Neural cell (in vitro differentiated cells): ENCODE measurements at regions not wholly inside any gene's neighbourhood (a gene's known extent, or its start where the extent isn't known, plus 50 kb on each side); places are given as distances from the start of the nearest gene placed in this dataset.

ENCODE experiments used
- H2AFZ ChIP-seq: fragments of 200-600, 300-800 bp; sonication (generic), shearing (Covaris generic); 2 replicates; pipeline ENCODE4 v1.6.0; 2014; ENCODE audit warnings: low read depth, mild to moderate bottlenecking, antibody characterized with exemption, low read length, moderate library complexity
- H3F3A ChIP-seq: fragments of 200-600 bp; shearing (Covaris generic); 2 replicates; pipeline ENCODE4 v1.6.1; 2016; ENCODE audit warnings: mild to moderate bottlenecking, moderate library complexity, mixed read lengths, antibody characterized with exemption, low read length; ENCODE audit not compliant: insufficient read depth, poor library complexity, severe bottlenecking
- H3K27ac ChIP-seq: fragments of 200-600, 300-800 bp; sonication (generic), shearing (Covaris generic); 2 replicates; pipeline ENCODE4 v1.5.1; 2014; ENCODE audit warnings: mild to moderate bottlenecking, low read length, moderate library complexity
- H3K27me3 ChIP-seq: fragments of 300-800, 200-600 bp; sonication (generic), shearing (Covaris generic); 2 replicates; pipeline ENCODE4 v1.6.0; 2014; ENCODE audit warnings: mild to moderate bottlenecking, low read depth, low read length, moderate library complexity; ENCODE audit not compliant: insufficient read depth
- H3K36me3 ChIP-seq: fragments of 300-800, 200-600 bp; sonication (generic), shearing (Covaris generic); 2 replicates; pipeline ENCODE4 v1.5.1; 2014; ENCODE audit warnings: mild to moderate bottlenecking, antibody characterized with exemption, low read length, moderate library complexity; ENCODE audit not compliant: insufficient read depth
- H3K4me2 ChIP-seq: fragments of 300-800, 200-600 bp; sonication (generic), shearing (Covaris generic); 2 replicates; pipeline ENCODE4 v1.6.0; 2014; ENCODE audit warnings: mild to moderate bottlenecking, low read length
- H3K4me3 ChIP-seq: fragments of 300-800, 200-600 bp; sonication (generic), shearing (Covaris generic); 2 replicates; pipeline ENCODE4 v1.5.1; 2014; ENCODE audit warnings: mild to moderate bottlenecking, low read length, moderate library complexity
- H3K79me2 ChIP-seq: fragments of 200-600 bp; shearing (Covaris generic); replicated peaks from 2 replicates; pipeline ENCODE4 v1.6.0; 2014; ENCODE audit warnings: mild to moderate bottlenecking, low read length, moderate library complexity; ENCODE audit not compliant: insufficient read depth
- H3K9ac ChIP-seq: fragments of 300-800, 200-600 bp; sonication (generic), shearing (Covaris generic); 2 replicates; pipeline ENCODE4 v1.6.1; 2016; ENCODE audit warnings: mild to moderate bottlenecking, low read length, mixed read lengths
- H3K9me2 ChIP-seq: fragments of 200-600 bp; shearing (Covaris generic); 2 replicates; pipeline ENCODE4 v1.6.1; 2016; ENCODE audit warnings: mild to moderate bottlenecking, low read length, mixed read lengths; ENCODE audit not compliant: insufficient read depth
- H3K9me3 ChIP-seq: fragments of 200-600, 300-800 bp; sonication (generic), shearing (Covaris generic); 2 replicates; pipeline ENCODE4 v1.6.1; 2016; ENCODE audit warnings: mild to moderate bottlenecking, mixed run types, low read length, moderate library complexity, mixed read lengths
- H4K20me1 ChIP-seq: fragments of 200-600 bp; shearing (Covaris generic); 2 replicates; pipeline ENCODE4 v1.6.1; 2016; ENCODE audit warnings: mild to moderate bottlenecking, mixed run types; ENCODE audit not compliant: insufficient read depth
- CTCF ChIP-seq: fragments of 450-650 bp; IDR thresholded peaks from 2 replicates; pipeline ENCODE4 v1.5.1; 2014; ENCODE audit warnings: antibody characterized with exemption, mild to moderate bottlenecking, moderate library complexity; ENCODE audit not compliant: poor library complexity, severe bottlenecking
- EP300 ChIP-seq: fragments of 450-650 bp; conservative IDR thresholded peaks from 2 replicates; pipeline ENCODE4 v1.6.1; 2014; ENCODE audit warnings: antibody characterized with exemption, mild to moderate bottlenecking, moderate library complexity; ENCODE audit not compliant: poor library complexity, severe bottlenecking
- EZH2 ChIP-seq: fragments of 200-600, 300-800 bp; shearing (Covaris generic), sonication (generic); IDR thresholded peaks from 2 replicates; pipeline ENCODE4 v1.6.1; 2014; ENCODE audit warnings: antibody characterized with exemption, low read length, borderline replicate concordance, mild to moderate bottlenecking; ENCODE audit not compliant: insufficient read depth, poor library complexity, severe bottlenecking
- MXI1 ChIP-seq: fragments of 450-650 bp; conservative IDR thresholded peaks from 2 replicates; pipeline ENCODE4 v1.6.1; 2014; ENCODE audit warnings: antibody characterized with exemption, mild to moderate bottlenecking; ENCODE audit not compliant: poor library complexity, severe bottlenecking
- POLR2AphosphoS5 ChIP-seq: IDR thresholded peaks from 2 replicates; pipeline ENCODE4 v1.6.1; 2012
- RAD21 ChIP-seq: fragments of 450-650 bp; conservative IDR thresholded peaks from 2 replicates; pipeline ENCODE4 v1.6.1; 2014; ENCODE audit warnings: antibody characterized with exemption, mild to moderate bottlenecking, moderate library complexity
- REST ChIP-seq: IDR thresholded peaks from 2 replicates; pipeline ENCODE4 v1.6.1; 2012; ENCODE audit warnings: borderline replicate concordance
- SMC3 ChIP-seq: fragments of 450-650 bp; conservative IDR thresholded peaks from 2 replicates; pipeline ENCODE4 v1.6.1; 2014; ENCODE audit warnings: antibody characterized with exemption, mild to moderate bottlenecking, moderate library complexity; ENCODE audit not compliant: poor library complexity
- TAF1 ChIP-seq: IDR thresholded peaks from 2 replicates; pipeline ENCODE4 v1.6.1; 2012; ENCODE audit warnings: low read depth

- H3K9me2 ChIP-seq: no peaks in the 10 kb centered on the region
- no peak overlapping the region for H3K9ac ChIP-seq
- no peak for TF ChIP-seq SMC3
- TF ChIP-seq CTCF: no peak
- no peaks in the 10 kb centered on the region for H3K27me3 ChIP-seq
- no peaks in the 10 kb centered on the region for H3K36me3 ChIP-seq
- H3K9me3 ChIP-seq: no peaks in the 10 kb centered on the region
- no peak overlapping the region for H3K4me3 ChIP-seq
- no peak overlapping the region for H2AFZ ChIP-seq
- H4K20me1 ChIP-seq: no peaks in the 10 kb centered on the region
- no peak overlapping the region for H3K27ac ChIP-seq
- H3F3A ChIP-seq: no peaks in the 10 kb centered on the region
- H3K79me2 ChIP-seq: no peaks in the 10 kb centered on the region
- H3K4me2 ChIP-seq: no peak overlapping the region
Measured at GRCh38 chr4:41427306-41427882, 110.6 kb upstream of the LIMCH1 start.

GRCh38 chr4:41427931-41428600, 109.9 kb upstream of the LIMCH1 start:
- no peak overlapping the region for H3K9ac ChIP-seq
- H3K4me2 ChIP-seq: no peak overlapping the region
- H3K9me3 ChIP-seq: no peaks in the 10 kb centered on the region
- no peak overlapping the region for H3K4me3 ChIP-seq
- no peak overlapping the region for H2AFZ ChIP-seq
- H3K27ac ChIP-seq: no peak overlapping the region
- no peaks in the 10 kb centered on the region for H3K9me2 ChIP-seq
- no peaks in the 10 kb centered on the region for H3K36me3 ChIP-seq
- no peaks in the 10 kb centered on the region for H3K27me3 ChIP-seq
- no peaks in the 10 kb centered on the region for H3F3A ChIP-seq
- TF ChIP-seq EZH2 (no peak), TAF1 (no peak), RAD21 (no peak), MXI1 (no peak), POLR2AphosphoS5 (no peak), EP300 (no peak), CTCF (no peak), SMC3 (no peak), REST (no peak)
- no peaks in the 10 kb centered on the region for H3K79me2 ChIP-seq
- H4K20me1 ChIP-seq: no peaks in the 10 kb centered on the region
